Upper lobe of left lung (tissue), 6 donors: ENCODE measurements at regions not wholly inside any gene's neighbourhood (a gene's known extent, or its start where the extent isn't known, plus 50 kb on each side); places are given as distances from the start of the nearest gene placed in this dataset.

Source experiments
- ATAC-seq, 2 donors: fragments of 200-7000 bp; cut with Tn5 transposase; one replicate each; pipeline ENCODE4 v1.9.1; 2022; ENCODE audit warnings: mild to moderate bottlenecking in 2 of 2, moderate library complexity in 2 of 2; ENCODE audit not compliant: low FRiP score in 2 of 2
- DNase-seq, 2 donors: peaks; one replicate each; pipeline ENCODE4 v3.0.0-alpha.2; 2019 to 2020
- H3K27ac ChIP-seq, 4 donors: fragments of 200-600 bp; sonication (generic); one replicate each; pipeline ENCODE4 v1.5.1; 2016 to 2019
- H3K27me3 ChIP-seq, 4 donors: fragments of 200-600 bp; sonication (generic); one replicate each; pipeline ENCODE4 v1.5.1; 2017 to 2019
- H3K36me3 ChIP-seq, 4 donors: fragments of 200-600 bp; sonication (generic); one replicate each; pipeline ENCODE4 v1.5.1; 2016 to 2019
- H3K4me1 ChIP-seq, 4 donors: fragments of 200-600 bp; sonication (generic); one replicate each; pipeline ENCODE4 v1.5.1; 2018 to 2019
- H3K4me3 ChIP-seq, 4 donors: fragments of 200-600 bp; sonication (generic); one replicate each; pipeline ENCODE4 v1.5.1; 2017 to 2019; ENCODE audit warnings: mild to moderate bottlenecking in 2 of 4, moderate library complexity in 1 of 4
- H3K9me3 ChIP-seq, 4 donors: fragments of 200-600 bp; sonication (generic); one replicate each; pipeline ENCODE4 v1.5.1; 2018 to 2019
- EP300 ChIP-seq, 4 donors: sonication (generic); formaldehyde crosslinking; IDR thresholded peaks; one replicate each; pipeline ENCODE4 v1.5.1; 2017; ENCODE audit warnings: antibody characterized with exemption in 4 of 4, control low read depth in 2 of 4
- POLR2A ChIP-seq, 4 donors: fragments of 450-650 bp; IDR thresholded peaks; one replicate each; pipeline ENCODE4 v1.5.1; 2016 to 2017; ENCODE audit warnings: antibody characterized with exemption in 4 of 4, mild to moderate bottlenecking in 2 of 4
- POLR2AphosphoS5 ChIP-seq, 2 donors: sonication (generic); formaldehyde crosslinking; IDR thresholded peaks; one replicate each; pipeline ENCODE4 v1.5.1; 2017; ENCODE audit warnings: antibody characterized with exemption in 2 of 2
- WGBS, 2 donors: methylation state at CpG; one replicate each; pipeline ENCODE4 v1.1.5; 2017 to 2018; 5-methylcytosine and 5-hydroxymethylcytosine counted together
- TF ChIP-seq, protein P1 (sequence below), 6 experiments: fragments of 450-650 bp in 4 of 6; fragments of 200-600 bp in 2 of 6; sonication (generic) in 2 of 6; IDR thresholded peaks; one replicate each; pipeline ENCODE4 v1.5.1; 2016 to 2019; ENCODE audit warnings: antibody characterized with exemption in 6 of 6
- donor health status: DM: no; HTN: no; CAD: no; lungs with moderate emphysema.
- donor health status: DM: no; HTN: yes; CAD: no; lungs with severe emphysema.

DNA sequence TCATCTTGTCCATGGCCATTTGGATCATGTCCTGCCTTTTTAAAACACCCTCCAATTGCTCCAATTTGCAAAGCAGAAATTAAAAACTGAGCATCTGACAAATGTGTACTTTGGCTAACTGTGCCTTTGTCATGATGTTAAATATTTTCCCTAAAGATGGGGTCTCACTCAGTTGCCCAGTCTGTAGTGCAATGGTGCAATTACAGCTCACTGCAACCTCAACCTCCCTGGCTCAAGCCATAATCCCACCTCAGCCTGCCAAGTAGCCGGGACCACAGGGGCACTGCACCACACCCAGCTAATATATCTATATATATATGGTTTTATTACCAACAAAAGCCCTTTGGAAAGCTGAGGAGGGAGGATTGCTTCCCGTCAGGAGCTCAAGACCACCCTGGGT is 782.7 kb downstream of the UQCRFS1 start:
- Histone ChIP-seq H3K4me1 (no peaks in the 10 kb centered on the region), H3K27ac (no peak overlapping the region), H3K9me3 (peaks cover 0 to 3% (median 0%) of the 10 kb centered on the region in 4 donors), H3K4me3 (no peak overlapping the region), H3K36me3 (no peaks in the 10 kb centered on the region), H3K27me3 (no peaks in the 10 kb centered on the region)
- DNase-seq, result no peak
- no peak for ATAC-seq
- WGBS, 2 donors, result 86 to 93% methylated on average over 2 of the region's 2 CpGs
- no peak for TF ChIP-seq POLR2A (IDR thresholded peaks at IDR 0.05)
- TF ChIP-seq, protein P1, sequence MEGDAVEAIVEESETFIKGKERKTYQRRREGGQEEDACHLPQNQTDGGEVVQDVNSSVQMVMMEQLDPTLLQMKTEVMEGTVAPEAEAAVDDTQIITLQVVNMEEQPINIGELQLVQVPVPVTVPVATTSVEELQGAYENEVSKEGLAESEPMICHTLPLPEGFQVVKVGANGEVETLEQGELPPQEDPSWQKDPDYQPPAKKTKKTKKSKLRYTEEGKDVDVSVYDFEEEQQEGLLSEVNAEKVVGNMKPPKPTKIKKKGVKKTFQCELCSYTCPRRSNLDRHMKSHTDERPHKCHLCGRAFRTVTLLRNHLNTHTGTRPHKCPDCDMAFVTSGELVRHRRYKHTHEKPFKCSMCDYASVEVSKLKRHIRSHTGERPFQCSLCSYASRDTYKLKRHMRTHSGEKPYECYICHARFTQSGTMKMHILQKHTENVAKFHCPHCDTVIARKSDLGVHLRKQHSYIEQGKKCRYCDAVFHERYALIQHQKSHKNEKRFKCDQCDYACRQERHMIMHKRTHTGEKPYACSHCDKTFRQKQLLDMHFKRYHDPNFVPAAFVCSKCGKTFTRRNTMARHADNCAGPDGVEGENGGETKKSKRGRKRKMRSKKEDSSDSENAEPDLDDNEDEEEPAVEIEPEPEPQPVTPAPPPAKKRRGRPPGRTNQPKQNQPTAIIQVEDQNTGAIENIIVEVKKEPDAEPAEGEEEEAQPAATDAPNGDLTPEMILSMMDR (IDR thresholded peaks at IDR 0.05), result no peak
- TF ChIP-seq EP300 (IDR thresholded peaks at IDR 0.05), result no peak
- TF ChIP-seq POLR2AphosphoS5 (IDR thresholded peaks at IDR 0.05), result no peak

DNA sequence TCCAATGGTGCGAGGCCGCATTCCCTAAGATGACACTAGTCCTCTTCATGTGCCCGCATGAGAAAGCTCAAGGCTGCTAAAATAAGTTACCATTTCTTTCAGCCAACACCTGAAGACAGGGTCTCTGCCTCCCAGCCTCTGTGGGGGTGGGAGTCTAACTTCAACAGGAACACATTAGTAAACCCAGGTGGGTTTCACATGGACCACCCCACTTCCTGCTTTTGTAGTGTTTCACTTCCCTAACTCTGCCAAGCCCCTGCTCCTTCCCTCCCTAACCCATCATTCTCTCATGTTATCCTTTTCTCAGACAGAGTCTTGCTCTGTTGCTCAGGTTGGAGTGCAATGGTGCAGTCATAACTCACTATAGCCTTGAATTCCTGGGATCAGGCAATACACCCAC is 783.6 kb downstream of the UQCRFS1 start:
- WGBS, 2 donors, result 83 to 91% methylated on average over 3 of the region's 3 CpGs
- no peak overlapping the region for H3K4me3 ChIP-seq
- no peaks in the 10 kb centered on the region for H3K4me1 ChIP-seq
- H3K36me3 ChIP-seq, result no peaks in the 10 kb centered on the region
- H3K27me3 ChIP-seq, result no peaks in the 10 kb centered on the region
- H3K9me3 ChIP-seq, result peaks cover 0 to under 1% (median 0%) of the 10 kb centered on the region in 4 donors
- TF ChIP-seq, protein P1 (IDR thresholded peaks at IDR 0.05), result no peak
- TF ChIP-seq POLR2A (IDR thresholded peaks at IDR 0.05), result no peak
- no peak for TF ChIP-seq POLR2AphosphoS5 (IDR thresholded peaks at IDR 0.05)
- no peak for TF ChIP-seq EP300 (IDR thresholded peaks at IDR 0.05)
- H3K27ac ChIP-seq, result no peak overlapping the region
- ATAC-seq (no peak), DNase-seq (no peak)

DNA sequence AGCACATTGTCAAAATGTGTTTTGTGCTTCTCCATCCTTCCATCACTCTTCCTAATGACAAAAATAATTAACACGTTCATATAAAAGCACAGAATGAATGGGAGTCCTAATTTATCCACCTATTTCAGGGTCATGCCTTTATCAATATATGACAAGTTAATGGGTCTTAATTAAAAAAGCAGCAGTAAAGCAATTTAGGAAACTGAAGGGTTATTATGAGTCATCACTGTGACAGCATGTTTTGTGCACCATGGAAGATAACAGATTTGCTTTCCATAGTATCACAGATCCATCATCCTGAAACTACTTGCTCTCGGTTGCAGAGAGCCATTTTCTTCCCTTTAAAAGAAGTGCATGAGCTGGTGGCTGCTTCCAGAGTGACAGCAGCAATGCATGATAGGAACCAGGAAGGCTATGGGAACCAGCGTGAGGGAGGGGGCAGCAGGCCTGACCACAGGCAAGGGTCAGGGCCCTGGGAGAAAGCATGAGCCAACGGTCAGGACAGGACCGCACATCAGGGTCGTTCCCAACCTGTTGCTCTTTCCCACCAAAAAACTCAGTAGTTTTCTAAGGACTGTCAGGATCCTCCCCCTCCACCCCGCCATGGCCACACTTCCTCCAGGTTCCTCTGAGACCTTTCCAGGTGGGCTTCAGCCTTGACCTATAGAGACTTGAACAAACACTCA is 784.1 kb downstream of the UQCRFS1 start:
- no peaks in the 10 kb centered on the region for H3K27me3 ChIP-seq
- no peak overlapping the region for H3K4me3 ChIP-seq
- no peaks in the 10 kb centered on the region for H3K4me1 ChIP-seq
- WGBS, 2 donors, result 81 to 85% methylated on average over 7 of the region's 7 CpGs
- DNase-seq (no peak), ATAC-seq (no peak)
- H3K36me3 ChIP-seq, result no peaks in the 10 kb centered on the region
- H3K27ac ChIP-seq, result no peak overlapping the region
- TF ChIP-seq POLR2A (IDR thresholded peaks at IDR 0.05) (no peak), POLR2AphosphoS5 (IDR thresholded peaks at IDR 0.05) (no peak), EP300 (IDR thresholded peaks at IDR 0.05) (no peak)
- TF ChIP-seq, protein P1 (IDR thresholded peaks at IDR 0.05), result no peak
- H3K9me3 ChIP-seq, result no peaks in the 10 kb centered on the region

DNA sequence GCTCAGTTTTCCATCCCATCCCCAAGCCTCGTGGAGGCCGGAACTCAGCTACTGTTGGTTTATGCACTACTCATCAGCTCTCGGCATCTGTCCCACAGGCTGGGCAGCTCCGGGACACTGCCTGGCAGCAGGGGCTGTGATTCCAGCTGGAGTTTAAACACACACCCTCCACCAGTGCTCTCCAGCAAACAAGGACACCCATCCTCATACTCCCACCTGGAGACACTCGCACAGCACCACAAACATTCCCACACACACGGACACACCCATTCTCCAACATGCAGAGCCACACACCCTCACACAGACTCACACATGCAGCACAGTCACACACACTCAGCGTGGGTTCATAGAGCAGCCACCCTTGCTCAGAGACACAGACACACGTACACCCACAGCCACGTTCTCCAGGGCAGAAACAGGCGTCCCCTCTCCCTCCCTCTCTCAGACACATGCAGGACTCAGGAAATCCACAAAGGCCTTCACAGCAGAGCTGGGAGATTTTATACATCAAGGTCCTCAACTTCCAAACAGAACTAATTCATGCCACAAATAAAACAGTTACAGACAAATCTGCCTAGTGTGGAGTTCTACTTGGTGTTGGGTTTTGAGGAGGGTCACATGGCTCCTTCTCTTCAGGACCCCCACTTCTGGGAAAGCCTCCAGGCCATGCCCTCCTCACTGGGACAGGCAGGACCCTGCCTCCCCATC is 785.4 kb downstream of the UQCRFS1 start:
- no peaks in the 10 kb centered on the region for H3K36me3 ChIP-seq
- no peaks in the 10 kb centered on the region for H3K4me1 ChIP-seq
- H3K4me3 ChIP-seq, result no peak overlapping the region
- DNase-seq (no peak), ATAC-seq (peak in 1 of 2 donors; percentile 13)
- TF ChIP-seq EP300 (IDR thresholded peaks at IDR 0.05), result no peak
- TF ChIP-seq, protein P1 (IDR thresholded peaks at IDR 0.05), result no peak
- no peak for TF ChIP-seq POLR2AphosphoS5 (IDR thresholded peaks at IDR 0.05)
- no peak for TF ChIP-seq POLR2A (IDR thresholded peaks at IDR 0.05)
- WGBS, 2 donors, result 75 to 83% methylated on average over 8 to 10 of the region's 10 CpGs
- H3K27me3 ChIP-seq, result no peaks in the 10 kb centered on the region
- H3K27ac ChIP-seq, result no peak overlapping the region
- no peaks in the 10 kb centered on the region for H3K9me3 ChIP-seq
